22Rv1 (cell line): ENCODE measurements at regions not wholly inside any gene's neighbourhood (a gene's known extent, or its start where the extent isn't known, plus 50 kb on each side); places are given as distances from the start of the nearest gene placed in this dataset.

Source experiments
- ZFX ChIP-seq: fragments of 450-650 bp; IDR thresholded peaks from 2 replicates; pipeline ENCODE4 v1.6.1; 2017; ENCODE audit warnings: antibody characterized with exemption, borderline replicate concordance
- TF ChIP-seq, protein P1 (sequence below): fragments of 450-650 bp; IDR thresholded peaks from 2 replicates; pipeline ENCODE4 v1.5.1; 2017; ENCODE audit warnings: mild to moderate bottlenecking

DNA sequence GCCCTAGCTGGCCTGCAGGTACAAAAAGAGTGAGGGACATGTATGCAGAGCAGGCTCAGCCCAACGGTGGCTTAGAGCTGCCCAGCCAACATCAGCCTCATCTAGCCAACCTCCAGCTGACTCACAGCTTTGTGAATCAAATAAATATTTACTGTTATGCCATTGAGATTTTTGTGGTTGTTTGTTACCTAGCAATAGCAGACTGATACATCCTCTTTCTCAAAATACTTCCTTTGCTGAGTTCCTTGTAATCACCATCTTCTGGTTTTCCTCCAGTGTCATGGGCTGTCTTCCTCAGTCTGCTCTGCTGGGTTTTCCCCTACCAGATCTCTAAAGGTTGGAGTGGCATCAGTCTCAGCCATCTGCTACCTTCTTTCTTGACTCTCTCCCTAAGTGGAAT lies 126.6 kb upstream of the SLC1A4 start:
- TF ChIP-seq, protein P1, sequence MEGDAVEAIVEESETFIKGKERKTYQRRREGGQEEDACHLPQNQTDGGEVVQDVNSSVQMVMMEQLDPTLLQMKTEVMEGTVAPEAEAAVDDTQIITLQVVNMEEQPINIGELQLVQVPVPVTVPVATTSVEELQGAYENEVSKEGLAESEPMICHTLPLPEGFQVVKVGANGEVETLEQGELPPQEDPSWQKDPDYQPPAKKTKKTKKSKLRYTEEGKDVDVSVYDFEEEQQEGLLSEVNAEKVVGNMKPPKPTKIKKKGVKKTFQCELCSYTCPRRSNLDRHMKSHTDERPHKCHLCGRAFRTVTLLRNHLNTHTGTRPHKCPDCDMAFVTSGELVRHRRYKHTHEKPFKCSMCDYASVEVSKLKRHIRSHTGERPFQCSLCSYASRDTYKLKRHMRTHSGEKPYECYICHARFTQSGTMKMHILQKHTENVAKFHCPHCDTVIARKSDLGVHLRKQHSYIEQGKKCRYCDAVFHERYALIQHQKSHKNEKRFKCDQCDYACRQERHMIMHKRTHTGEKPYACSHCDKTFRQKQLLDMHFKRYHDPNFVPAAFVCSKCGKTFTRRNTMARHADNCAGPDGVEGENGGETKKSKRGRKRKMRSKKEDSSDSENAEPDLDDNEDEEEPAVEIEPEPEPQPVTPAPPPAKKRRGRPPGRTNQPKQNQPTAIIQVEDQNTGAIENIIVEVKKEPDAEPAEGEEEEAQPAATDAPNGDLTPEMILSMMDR: no peak
- no peak for TF ChIP-seq ZFX
